NCI-H128 (cell line): ENCODE measurements at regions not wholly inside any gene's neighbourhood (a gene's known extent, or its start where the extent isn't known, plus 50 kb on each side); places are given as distances from the start of the nearest gene placed in this dataset.
"Not testable (repeated sequence)": the region's sequence is repeated elsewhere in the genome, so short reads cannot be mapped to it uniquely, and the experiment has no call there.

ENCODE experiments used
- DNase-seq: peaks from one replicate; lab custom pipeline; 2025; ENCODE audit not compliant: unreplicated experiment; lab: John Stamatoyannopoulos, UW

DNA sequence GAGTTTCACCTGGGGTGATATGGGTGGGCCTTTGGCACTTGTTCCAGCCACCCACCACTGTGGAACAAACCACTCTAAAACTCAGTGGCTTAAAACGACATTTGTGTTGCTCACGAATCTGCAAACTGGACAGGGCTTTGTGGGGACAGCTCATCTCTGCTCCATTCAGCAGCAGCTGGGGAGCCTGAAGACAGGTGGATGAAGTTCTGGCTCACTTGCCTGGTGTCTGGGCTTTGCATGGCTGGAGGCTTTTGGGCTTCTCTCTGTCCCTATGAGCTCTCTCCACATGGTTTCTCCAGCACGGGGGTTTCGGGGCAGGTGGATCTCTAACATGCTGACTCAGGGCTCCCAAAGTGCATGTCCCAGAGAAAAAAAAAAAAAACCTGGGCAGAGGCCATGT is 93.0 kb upstream of the GLI2 start:
- no peak for DNase-seq

GRCh38 chr2:120646994-120647393 is 88.7 kb upstream of the GLI2 start:
- DNase-seq = no peak

- DNase-seq = no peak
These were observed 88.2 kb upstream of the GLI2 start for GRCh38 chr2:120647487-120647886.

GRCh38 chr2:120649381-120649780 is 86.3 kb upstream of the GLI2 start:
- not testable (repeated sequence) for DNase-seq

- DNase-seq = no peak
These were observed 85.5 kb upstream of the GLI2 start for GRCh38 chr2:120650022-120650644.

DNA sequence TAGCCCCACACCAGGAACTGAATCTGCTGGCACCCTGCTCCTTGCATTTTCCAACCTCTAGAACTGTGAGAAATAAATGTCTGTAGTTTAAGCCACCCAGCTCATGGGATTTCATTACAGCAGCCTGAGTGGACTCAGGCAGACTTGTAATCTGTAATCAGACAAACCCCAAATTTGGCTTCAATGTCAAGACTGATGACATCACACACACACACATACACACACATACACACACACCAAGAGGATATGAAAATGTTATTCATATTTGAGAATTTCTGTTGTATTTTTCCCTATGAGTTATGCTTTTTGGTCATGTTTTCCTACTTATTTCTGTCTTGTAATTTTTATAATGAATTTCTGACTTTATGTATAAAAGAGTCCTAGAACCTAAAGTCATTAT is 83.8 kb upstream of the GLI2 start:
- no peak for DNase-seq

DNA sequence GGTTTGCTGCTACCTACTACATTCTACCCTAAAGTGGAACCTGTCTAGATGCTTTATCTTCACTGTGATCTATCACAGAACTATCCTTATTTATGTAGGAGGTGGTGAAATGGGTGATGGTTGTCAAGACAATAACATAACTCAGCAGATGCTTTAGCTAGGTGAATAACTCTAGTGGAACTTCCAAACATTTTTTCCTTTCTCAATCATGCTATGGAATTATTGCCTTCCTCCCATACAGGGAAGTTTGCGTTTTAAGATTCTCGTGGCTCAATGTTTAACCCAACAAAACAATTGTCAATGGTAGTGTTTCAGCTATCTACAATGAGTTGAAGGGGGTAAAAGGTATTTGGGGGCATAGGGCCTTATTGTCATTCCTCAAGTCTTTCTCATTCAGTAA is 82.6 kb upstream of the GLI2 start:
- no peak for DNase-seq

GRCh38 chr2:120653871-120654270 is 81.8 kb upstream of the GLI2 start:
- no peak for DNase-seq

DNA sequence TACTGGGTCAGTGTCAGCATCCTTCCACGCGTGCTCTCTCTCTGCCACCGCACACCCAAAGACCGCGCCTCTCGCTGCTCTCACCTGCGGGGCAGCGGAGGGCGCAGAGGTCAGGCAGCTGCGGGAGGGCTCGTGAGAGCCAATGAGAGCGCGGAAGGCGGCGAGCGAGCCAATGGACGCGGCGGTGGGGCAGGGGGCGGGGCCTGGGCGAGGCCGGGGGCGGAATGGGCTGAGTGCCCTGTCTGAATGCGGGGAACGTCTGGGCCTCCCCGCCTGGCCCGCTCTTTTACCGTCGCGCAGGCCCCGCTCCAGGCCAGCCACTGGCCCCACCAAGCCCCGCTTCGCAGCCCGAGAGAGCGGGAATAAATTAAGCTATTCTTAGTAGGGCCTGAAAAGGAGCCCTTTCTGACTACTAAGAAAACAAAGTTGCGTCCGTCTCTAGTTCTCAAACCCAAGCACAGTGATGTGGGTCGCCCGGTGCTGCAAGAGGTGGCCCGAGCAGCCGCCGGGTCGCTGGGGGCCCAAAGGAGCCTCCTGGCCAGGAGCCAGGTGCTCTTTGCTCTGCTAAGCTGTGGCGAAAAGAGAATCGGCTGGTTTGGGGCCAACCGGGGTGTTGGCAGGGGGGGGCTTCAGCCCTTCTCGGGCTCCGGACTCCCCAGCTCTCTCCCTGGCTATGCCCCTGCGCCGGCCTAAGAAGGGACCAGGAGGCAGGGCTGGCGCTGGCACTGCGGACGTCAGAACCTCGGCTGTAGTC is 81.1 kb upstream of the GLI2 start:
- no peak for DNase-seq

DNA sequence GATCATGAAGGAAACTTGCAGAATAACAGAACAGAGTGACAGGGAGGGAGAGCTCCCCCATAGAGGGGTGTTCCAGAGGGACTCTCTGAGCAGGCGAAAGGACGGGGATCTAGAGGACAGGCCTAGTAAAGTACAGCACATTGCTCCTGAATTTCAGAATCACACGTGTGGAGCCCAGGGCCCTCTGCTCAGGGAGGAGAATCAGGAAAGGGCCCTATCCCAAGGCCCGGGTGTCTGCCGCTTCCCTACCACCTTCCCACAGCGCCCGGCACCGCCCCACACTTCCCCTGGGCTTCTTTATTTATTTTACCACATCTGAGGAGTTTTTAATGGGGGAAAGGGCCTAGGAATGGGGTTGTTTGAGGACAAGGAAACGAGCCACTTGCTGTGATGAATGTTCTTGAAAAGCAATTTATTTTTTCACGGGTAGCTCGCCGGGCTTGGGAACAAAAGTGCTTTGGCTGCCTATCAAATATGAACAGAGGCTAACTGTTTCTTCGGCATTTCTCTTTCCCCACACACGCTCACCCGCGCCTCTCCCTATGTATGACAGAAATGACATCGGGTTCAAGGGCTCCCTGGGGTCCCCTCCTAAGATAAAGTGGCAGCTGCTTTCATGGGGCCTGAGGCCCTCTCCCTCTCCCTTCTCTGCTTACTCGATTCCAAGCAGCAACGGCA is 79.3 kb upstream of the GLI2 start:
- DNase-seq = peak; percentile 7

GRCh38 chr2:120658042-120658769 is 77.5 kb upstream of the GLI2 start:
- no peak for DNase-seq

DNA sequence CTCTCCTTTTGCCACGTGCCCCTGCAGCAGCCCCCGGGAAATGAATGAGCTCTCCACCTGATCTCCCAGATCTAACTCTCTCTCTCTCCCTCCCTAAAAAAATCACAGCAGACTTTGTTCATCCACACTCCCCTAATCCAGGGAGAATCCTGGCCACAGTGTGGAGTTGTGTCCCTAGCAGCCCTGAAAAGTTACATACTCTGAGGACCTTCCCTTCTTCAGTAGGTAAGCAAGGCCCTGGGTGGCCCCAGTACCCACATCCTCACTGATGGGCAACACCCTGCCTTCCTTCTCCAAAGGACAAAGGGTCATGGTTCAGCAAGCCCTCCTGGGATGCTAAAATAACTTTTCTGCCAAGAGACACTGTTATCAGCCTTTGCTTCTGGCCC is 76.9 kb upstream of the GLI2 start:
- DNase-seq = no peak

DNA sequence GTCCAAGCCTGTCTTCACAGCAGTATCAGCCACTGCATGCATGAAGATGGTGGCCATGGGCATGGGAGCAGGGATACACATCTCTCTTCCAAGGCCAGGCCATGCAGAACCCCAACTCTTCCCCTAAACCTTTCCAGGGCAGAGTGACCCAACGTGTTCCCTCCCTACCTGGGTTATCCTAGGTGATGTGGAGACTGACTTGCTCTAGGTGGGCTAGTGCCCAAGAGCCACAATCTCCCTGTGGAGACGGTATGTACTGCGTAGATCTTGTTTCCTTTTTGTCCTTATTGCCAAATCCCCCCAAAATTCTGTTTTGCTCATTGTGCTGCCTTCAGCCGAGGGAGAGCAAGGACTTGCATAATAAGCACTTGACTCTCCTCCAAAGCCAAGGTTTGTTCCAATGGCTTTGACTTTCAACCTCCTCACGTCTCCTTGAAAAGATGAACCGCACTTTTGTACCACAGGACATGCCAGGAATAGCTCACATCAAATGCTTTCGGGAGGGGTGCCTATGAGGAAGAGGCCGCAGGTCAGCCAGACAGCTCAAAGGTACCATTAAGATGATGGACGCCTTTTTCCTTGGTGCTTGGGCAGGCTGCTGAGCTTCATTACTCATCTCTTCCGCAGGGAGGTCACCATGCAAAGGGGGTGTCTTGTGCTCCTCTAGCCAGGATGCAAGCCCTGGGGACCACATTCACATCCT is 76.2 kb upstream of the GLI2 start:
- DNase-seq = no peak

GRCh38 chr2:120660056-120660694 is 75.5 kb upstream of the GLI2 start:
- no peak for DNase-seq

GRCh38 chr2:120660771-120661459 is 74.8 kb upstream of the GLI2 start:
- DNase-seq = no peak

- no peak for DNase-seq
These were observed 74.1 kb upstream of the GLI2 start for GRCh38 chr2:120661551-120661950.

- DNase-seq = no peak
These were observed 73.6 kb upstream of the GLI2 start for GRCh38 chr2:120662046-120662445.

DNA sequence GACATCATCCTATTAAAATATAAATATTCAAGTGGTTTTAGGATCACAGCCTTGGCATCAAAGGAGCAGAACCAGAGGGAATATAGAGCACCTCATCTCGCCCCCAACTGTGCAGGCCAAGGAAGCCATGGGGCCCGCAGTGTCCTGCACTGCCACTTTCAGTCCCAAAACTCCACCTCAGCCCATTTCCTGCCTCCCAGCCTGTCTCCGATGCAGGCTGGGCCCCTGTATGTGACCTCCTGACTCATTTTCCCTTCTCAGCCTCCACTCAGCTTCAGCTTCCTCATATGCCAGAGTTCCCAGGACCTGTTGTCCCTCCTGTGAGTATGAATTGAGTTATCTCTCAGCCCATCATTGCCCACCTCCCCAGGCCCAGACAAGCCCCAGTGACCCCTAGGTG is 72.9 kb upstream of the GLI2 start:
- no peak for DNase-seq

- no peak for DNase-seq
These were observed 69.2 kb upstream of the GLI2 start for GRCh38 chr2:120666433-120666832.

GRCh38 chr2:120667981-120668380 is 67.7 kb upstream of the GLI2 start:
- DNase-seq = no peak
